Cardiac muscle cell (in vitro differentiated cells and primary cell): ENCODE measurements at regions not wholly inside any gene's neighbourhood (a gene's known extent, or its start where the extent isn't known, plus 50 kb on each side); places are given as distances from the start of the nearest gene placed in this dataset.

Experiments used
- DNase-seq, 2 donors: peaks; one replicate each; pipeline versions ENCODE4 v3.0.0 to v3.0.0-alpha.2; 2010 to 2017; ENCODE audit warnings: low read depth in 1 of 2, low spot score in 1 of 2
- H3K27ac ChIP-seq: fragments of 200-600 bp; sonication (generic); 2 replicates; pipeline ENCODE4 v1.5.1; 2016
- H3K27me3 ChIP-seq: fragments of 200-600 bp; sonication (generic); 2 replicates; pipeline ENCODE4 v1.6.0; 2016; ENCODE audit warnings: control low read depth
- H3K36me3 ChIP-seq: fragments of 200-600 bp; sonication (generic); 2 replicates; pipeline ENCODE4 v1.5.1; 2016; ENCODE audit warnings: control low read depth
- H3K4me1 ChIP-seq: fragments of 200-600 bp; sonication (generic); 2 replicates; pipeline ENCODE4 v1.8.1; 2017; ENCODE audit warnings: low read depth, mild to moderate bottlenecking, mixed run types
- H3K4me3 ChIP-seq: fragments of 200-600 bp; sonication (generic); 2 replicates; pipeline ENCODE4 v1.5.1; 2016; ENCODE audit warnings: mild to moderate bottlenecking
- H3K9me3 ChIP-seq: fragments of 200-600 bp; sonication (generic); 2 replicates; pipeline ENCODE4 v1.5.1; 2017; ENCODE audit warnings: low read depth, mild to moderate bottlenecking, control low read depth
- CTCF ChIP-seq: IDR thresholded peaks from 2 replicates; pipeline ENCODE4 v1.5.1; 2012; ENCODE audit warnings: low read depth, mild to moderate bottlenecking, low read length

- Histone ChIP-seq H3K27me3 (no peaks in the 10 kb centered on the region), H3K27ac (no peak overlapping the region), H3K9me3 (no peaks in the 10 kb centered on the region), H3K4me1 (no peaks in the 10 kb centered on the region), H3K36me3 (no peaks in the 10 kb centered on the region), H3K4me3 (no peak overlapping the region)
- TF ChIP-seq CTCF: no peak
- DNase-seq: no peak
Measured at GRCh38 chr11:94675813-94676212, 92.3 kb upstream of the AMOTL1 start.

DNA sequence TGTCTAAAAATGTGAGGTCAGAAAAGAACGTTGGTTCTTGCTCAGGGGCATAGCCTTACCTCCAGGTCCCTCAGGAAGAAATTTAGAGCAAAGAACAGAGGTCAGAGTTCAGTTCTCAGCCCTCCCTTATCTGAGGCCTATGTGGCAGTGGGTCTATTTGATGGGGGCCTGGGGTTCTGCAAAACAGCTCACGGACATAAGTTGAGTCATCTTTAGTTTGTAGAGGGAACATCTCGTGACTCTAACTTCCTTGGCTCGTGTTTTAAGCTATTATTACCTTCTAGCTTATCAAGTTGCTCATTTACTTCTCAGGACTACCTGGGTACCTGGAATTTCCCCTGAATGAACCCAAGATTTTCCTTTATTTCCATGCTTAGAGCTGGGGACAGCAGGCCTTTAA, 91.3 kb upstream of the AMOTL1 start:
- H3K9me3 ChIP-seq: no peaks in the 10 kb centered on the region
- no peak overlapping the region for H3K27ac ChIP-seq
- H3K4me3 ChIP-seq: no peak overlapping the region
- H3K36me3 ChIP-seq: no peaks in the 10 kb centered on the region
- no peak for TF ChIP-seq CTCF
- no peaks in the 10 kb centered on the region for H3K4me1 ChIP-seq
- no peak for DNase-seq
- H3K27me3 ChIP-seq: no peaks in the 10 kb centered on the region

DNA sequence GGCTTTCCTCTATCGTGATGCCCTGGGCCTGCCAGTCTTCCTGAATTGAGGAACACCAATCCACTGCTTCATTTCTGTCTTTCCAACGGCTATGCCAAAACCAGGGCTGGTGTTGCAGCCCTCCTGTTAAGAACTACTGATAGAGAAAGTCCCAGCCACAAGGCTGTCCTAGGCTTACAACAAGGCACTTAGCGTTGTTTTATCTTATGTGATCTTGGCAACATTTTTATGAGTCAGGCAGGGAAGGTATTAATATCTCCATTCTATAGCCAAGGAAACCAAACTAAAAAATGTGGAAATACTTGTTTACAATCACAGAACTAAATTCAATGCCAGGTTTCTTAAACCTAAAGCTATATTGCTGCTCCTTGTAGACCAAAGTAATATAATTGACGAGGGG, 89.9 kb upstream of the AMOTL1 start:
- H3K27ac ChIP-seq: no peak overlapping the region

GRCh38 chr11:94678901-94679300, 89.3 kb upstream of the AMOTL1 start:
- no peak for DNase-seq
- no peak overlapping the region for H3K27ac ChIP-seq
- H3K27me3 ChIP-seq: no peaks in the 10 kb centered on the region
- no peaks in the 10 kb centered on the region for H3K4me1 ChIP-seq
- H3K4me3 ChIP-seq: no peak overlapping the region
- H3K9me3 ChIP-seq: no peaks in the 10 kb centered on the region
- TF ChIP-seq CTCF: no peak
- H3K36me3 ChIP-seq: no peaks in the 10 kb centered on the region

More for the DNA sequence above, 89.9 kb upstream of the AMOTL1 start:
- peak in 1 of 2 donors; percentile 12 for DNase-seq
- H3K4me1 ChIP-seq: no peaks in the 10 kb centered on the region
- no peak for TF ChIP-seq CTCF
- no peak overlapping the region for H3K4me3 ChIP-seq
- no peaks in the 10 kb centered on the region for H3K36me3 ChIP-seq
- H3K27me3 ChIP-seq: no peaks in the 10 kb centered on the region
- H3K9me3 ChIP-seq: no peaks in the 10 kb centered on the region

- Histone ChIP-seq H3K4me3 (no peak overlapping the region), H3K27ac (no peak overlapping the region), H3K9me3 (no peaks in the 10 kb centered on the region), H3K4me1 (no peaks in the 10 kb centered on the region), H3K27me3 (no peaks in the 10 kb centered on the region), H3K36me3 (no peaks in the 10 kb centered on the region)
- TF ChIP-seq CTCF: no peak
- no peak for DNase-seq
Measured at GRCh38 chr11:94680426-94680825, 87.7 kb upstream of the AMOTL1 start.

DNA sequence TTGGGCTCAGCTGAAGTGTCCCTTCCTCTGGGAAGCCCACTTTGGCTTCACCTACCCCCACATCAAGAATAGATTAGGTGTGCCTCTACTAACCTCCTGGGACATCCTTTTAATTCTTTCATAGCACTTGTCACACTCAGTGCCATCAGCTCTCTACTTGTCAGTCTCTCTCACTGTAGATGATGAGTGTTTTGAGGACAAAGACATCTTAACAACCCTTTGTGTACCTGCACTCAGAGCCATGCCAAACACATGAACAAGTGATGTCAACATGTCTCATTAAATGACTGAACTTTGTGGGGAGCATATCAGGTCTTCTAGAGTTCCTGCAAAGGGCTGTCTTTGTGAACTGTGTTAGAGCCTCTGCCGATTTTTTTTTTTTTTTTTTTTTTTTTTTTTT, 87.0 kb upstream of the AMOTL1 start:
- Histone ChIP-seq H3K9me3 (no peaks in the 10 kb centered on the region), H3K4me3 (no peak overlapping the region), H3K27ac (no peak overlapping the region), H3K4me1 (no peaks in the 10 kb centered on the region), H3K27me3 (no peaks in the 10 kb centered on the region), H3K36me3 (no peaks in the 10 kb centered on the region)
- DNase-seq: no peak
- no peak for TF ChIP-seq CTCF
